RWPE1 (cell line): ENCODE measurements at regions not wholly inside any gene's neighbourhood (a gene's known extent, or its start where the extent isn't known, plus 50 kb on each side); places are given as distances from the start of the nearest gene placed in this dataset.

ENCODE experiments used
- CTCF ChIA-PET: fragments of 350-600 bp; sonication (Branson Sonifier 250); formaldehyde crosslinking; extraction: SDS; loops from one replicate; lab custom pipeline; 2021; lab: Yijun Ruan, JAX
- POLR2A ChIA-PET: fragments of 400-600 bp; formaldehyde crosslinking; extraction: SDS; loops from one replicate; lab custom pipeline; 2020; ENCODE audit warnings: antibody characterized with exemption; ENCODE audit not compliant: low non-redundant PET; lab: Yijun Ruan, JAX
- DNase-seq: peaks from one replicate; pipeline ENCODE4 v3.0.0; 2012; ENCODE audit warnings: low spot score
- H3K27ac ChIP-seq: fragments of 450-650 bp; 2 replicates; pipeline ENCODE4 v1.5.1; 2017
- TF ChIP-seq, protein P1 (sequence below): fragments of 450-650 bp; conservative IDR thresholded peaks from 2 replicates; pipeline ENCODE4 v1.5.1; 2017; ENCODE audit warnings: low read depth, mild to moderate bottlenecking

DNA sequence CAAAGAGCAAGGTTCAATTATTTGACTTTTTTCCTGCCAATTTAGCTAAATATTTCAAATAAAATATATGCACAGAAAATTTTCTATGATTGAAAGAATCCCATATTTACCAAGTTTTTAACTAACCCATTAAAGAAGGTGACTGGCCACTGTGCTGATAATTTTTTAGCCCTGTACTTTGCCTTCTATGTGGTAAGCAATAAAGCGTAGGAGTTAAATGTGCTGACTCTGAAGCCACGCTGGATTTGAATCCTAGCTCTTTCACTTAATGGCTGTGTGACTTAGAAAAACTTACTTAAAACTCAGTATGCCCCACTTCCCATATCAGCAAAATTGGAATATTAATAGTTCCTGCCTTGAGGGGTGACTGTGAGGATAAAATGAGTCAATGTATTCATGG lies 82.1 kb downstream of the NEUROD6 start:
- DNase-seq = no peak
- POLR2A ChIA-PET = no interaction called here
- CTCF ChIA-PET = no interaction called here
- TF ChIP-seq, protein P1, sequence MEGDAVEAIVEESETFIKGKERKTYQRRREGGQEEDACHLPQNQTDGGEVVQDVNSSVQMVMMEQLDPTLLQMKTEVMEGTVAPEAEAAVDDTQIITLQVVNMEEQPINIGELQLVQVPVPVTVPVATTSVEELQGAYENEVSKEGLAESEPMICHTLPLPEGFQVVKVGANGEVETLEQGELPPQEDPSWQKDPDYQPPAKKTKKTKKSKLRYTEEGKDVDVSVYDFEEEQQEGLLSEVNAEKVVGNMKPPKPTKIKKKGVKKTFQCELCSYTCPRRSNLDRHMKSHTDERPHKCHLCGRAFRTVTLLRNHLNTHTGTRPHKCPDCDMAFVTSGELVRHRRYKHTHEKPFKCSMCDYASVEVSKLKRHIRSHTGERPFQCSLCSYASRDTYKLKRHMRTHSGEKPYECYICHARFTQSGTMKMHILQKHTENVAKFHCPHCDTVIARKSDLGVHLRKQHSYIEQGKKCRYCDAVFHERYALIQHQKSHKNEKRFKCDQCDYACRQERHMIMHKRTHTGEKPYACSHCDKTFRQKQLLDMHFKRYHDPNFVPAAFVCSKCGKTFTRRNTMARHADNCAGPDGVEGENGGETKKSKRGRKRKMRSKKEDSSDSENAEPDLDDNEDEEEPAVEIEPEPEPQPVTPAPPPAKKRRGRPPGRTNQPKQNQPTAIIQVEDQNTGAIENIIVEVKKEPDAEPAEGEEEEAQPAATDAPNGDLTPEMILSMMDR = no peak
- no peak overlapping the region for H3K27ac ChIP-seq

GRCh38 chr7:31256506-31256905 lies 84.0 kb downstream of the NEUROD6 start:
- TF ChIP-seq, protein P1 = no peak
- DNase-seq = no peak
- ChIA-PET POLR2A (no interaction called here), CTCF (no interaction called here)
- no peak overlapping the region for H3K27ac ChIP-seq

DNA sequence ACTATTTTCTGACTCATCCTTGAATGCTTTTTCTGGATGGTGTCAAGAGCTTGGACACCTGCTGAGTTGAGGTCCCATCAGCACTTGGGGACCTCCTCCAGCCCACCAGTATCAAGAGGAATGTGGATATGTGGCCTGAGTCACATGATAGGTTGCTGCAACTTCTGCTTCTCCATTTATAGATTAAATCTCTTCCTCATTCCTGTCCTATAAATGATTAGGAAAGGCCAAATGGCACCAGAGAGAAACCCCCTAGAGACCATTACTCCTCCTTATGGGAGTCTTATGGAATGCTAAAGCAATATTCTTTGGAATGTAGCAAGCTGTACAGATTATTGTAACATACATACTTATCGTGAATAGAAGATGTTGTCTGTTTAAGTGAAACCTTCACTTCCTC lies 85.6 kb downstream of the NEUROD6 start:
- POLR2A ChIA-PET = no interaction called here
- H3K27ac ChIP-seq = no peak overlapping the region
- no peak for DNase-seq
- CTCF ChIA-PET = no interaction called here
- TF ChIP-seq, protein P1 = no peak

DNA sequence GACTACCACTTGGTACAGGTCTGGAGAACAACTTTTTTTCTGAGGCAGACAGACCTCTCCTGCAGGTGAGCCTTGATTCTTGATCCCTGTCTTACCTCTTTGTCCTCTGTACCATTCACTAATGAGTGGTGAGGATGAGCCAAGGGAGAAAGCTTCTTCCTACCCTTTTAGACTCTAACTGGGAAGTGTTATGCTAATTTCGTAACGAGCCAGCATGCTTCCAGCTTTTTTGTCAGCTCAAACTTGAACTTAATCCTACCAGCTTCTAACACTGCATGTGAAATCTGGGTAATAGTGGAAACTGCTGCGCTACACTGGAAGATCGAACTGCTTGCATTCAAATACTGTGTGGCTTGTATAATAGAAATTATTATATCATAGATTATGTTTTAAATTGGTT lies 87.0 kb downstream of the NEUROD6 start:
- H3K27ac ChIP-seq = no peak overlapping the region
- DNase-seq = no peak
- TF ChIP-seq, protein P1 = no peak
- ChIA-PET CTCF (no interaction called here), POLR2A (no interaction called here)

GRCh38 chr7:31251441-31251840 lies 89.1 kb downstream of the NEUROD6 start:
- ChIA-PET POLR2A (no interaction called here), CTCF (no interaction called here)
- TF ChIP-seq, protein P1 = no peak
- DNase-seq = peak; percentile 16
- no peak overlapping the region for H3K27ac ChIP-seq

DNA sequence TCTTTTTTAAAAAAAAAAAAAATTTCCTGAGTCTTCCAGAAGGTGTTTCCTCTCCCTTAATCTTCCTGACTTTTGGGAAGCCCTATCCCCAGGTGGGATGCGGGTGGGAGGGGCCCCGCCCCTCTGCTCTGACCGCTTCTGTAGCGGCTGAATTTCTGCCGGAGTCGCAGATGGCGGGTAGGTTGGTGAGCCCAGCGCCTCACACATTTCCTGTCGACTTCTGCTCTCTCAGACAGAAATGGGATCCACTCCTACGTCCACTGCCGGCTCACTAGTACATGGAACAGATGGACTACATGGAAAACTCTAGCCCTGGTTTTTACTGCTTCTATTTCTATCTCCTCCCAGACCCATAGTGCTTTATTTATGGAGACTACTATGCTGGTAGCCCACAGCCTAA lies 90.9 kb downstream of the NEUROD6 start:
- ChIA-PET CTCF (no interaction called here), POLR2A (no interaction called here)
- no peak overlapping the region for H3K27ac ChIP-seq
- TF ChIP-seq, protein P1 = no peak
- no peak for DNase-seq

- no peak overlapping the region for H3K27ac ChIP-seq
- DNase-seq = no peak
- ChIA-PET CTCF (no interaction called here), POLR2A (no interaction called here)
- TF ChIP-seq, protein P1 = no peak
These were observed 103.7 kb downstream of the NEUROD6 start for GRCh38 chr7:31236868-31237267.
